ENCODE measurements at regions not wholly inside any gene's neighbourhood (a gene's known extent, or its start where the extent isn't known, plus 50 kb on each side); places are given as distances from the start of the nearest gene placed in this dataset.

- TF ChIP-seq SMC3 (IDR thresholded peaks at IDR 0.05) (no peak), PBX3 (IDR thresholded peaks at IDR 0.05) (no peak), POLR2AphosphoS2 (conservative IDR thresholded peaks at IDR 0.05; ENCODE audit: low read length) (no peak), SREBF2 (IDR thresholded peaks at IDR 0.05) (no peak), EHF (CRISPR knock-in tag; IDR thresholded peaks at IDR 0.05) (no peak), POLR2A (IDR thresholded peaks at IDR 0.05; ENCODE audit: low read length) (no peak), RNF2 (IDR thresholded peaks at IDR 0.05; ENCODE audit: borderline replicate concordance, low read depth) (no peak), CTCF (IDR thresholded peaks at IDR 0.05) (no peak), EP300 (IDR thresholded peaks at IDR 0.05) (no peak), KDM1A (IDR thresholded peaks at IDR 0.05; ENCODE audit: low read depth) (no peak), NR3C1 (IDR thresholded peaks at IDR 0.05) (no peak), E2F6 (IDR thresholded peaks at IDR 0.05; ENCODE audit: borderline replicate concordance, low read depth) (no peak), MAFK (IDR thresholded peaks at IDR 0.05; ENCODE audit: partially characterized antibody) (no peak)
Observed at GRCh38 chr19:31656507-31656906, 307.3 kb upstream of the TSHZ3 start.

All from A549 (cell line).